Common myeloid progenitor, CD34-positive (primary cell): ENCODE measurements at regions not wholly inside any gene's neighbourhood (a gene's known extent, or its start where the extent isn't known, plus 50 kb on each side); places are given as distances from the start of the nearest gene placed in this dataset.

Source experiments
- CTCF ChIA-PET: fragments of 350-600 bp; sonication (Branson Sonifier 250); formaldehyde crosslinking; loops from one replicate; lab custom pipeline; 2021; ENCODE audit warnings: antibody characterized with exemption; lab: Charles Lee
- POLR2A ChIA-PET: fragments of 350-600 bp; sonication (Branson Sonifier 250); formaldehyde crosslinking; loops from one replicate; lab custom pipeline; 2021; ENCODE audit warnings: antibody characterized with exemption; lab: Charles Lee
- DNase-seq, 3 donors: peaks; one replicate each; pipeline versions ENCODE4 v3.0.0 to v3.0.0-alpha.2; 2013
- H3K27ac ChIP-seq, 2 experiments: 1 replicate in 1 of 2; 2 replicates in 1 of 2; pipeline ENCODE4 v1.7.0; 2013; ENCODE audit warnings: inconsistent platforms in 2 of 2, low read length in 2 of 2, mild to moderate bottlenecking in 2 of 2, low read depth in 1 of 2, moderate library complexity in 1 of 2; ENCODE audit not compliant: severe bottlenecking in 2 of 2, insufficient read depth in 1 of 2, poor library complexity in 1 of 2
- H3K27me3 ChIP-seq, 5 experiments: replicated peaks in 2 of 5; 1 replicate in 3 of 5; 2 replicates in 2 of 5; pipeline versions ENCODE4 v1.6.1 to v1.7.0; 2013; ENCODE audit warnings: low read length in 4 of 5, mild to moderate bottlenecking in 2 of 5, moderate library complexity in 2 of 5, inconsistent platforms in 1 of 5; ENCODE audit not compliant: insufficient read depth in 5 of 5, control insufficient read depth in 4 of 5
- H3K36me3 ChIP-seq, 4 experiments: 1 replicate in 2 of 4; 2 replicates in 2 of 4; pipeline versions ENCODE4 v1.6.1 to v1.7.0; 2013; ENCODE audit warnings: low read length in 3 of 4, control low read depth in 1 of 4, mild to moderate bottlenecking in 1 of 4; ENCODE audit not compliant: control insufficient read depth in 4 of 4, insufficient read depth in 4 of 4
- H3K4me1 ChIP-seq, 4 experiments: 1 replicate in 3 of 4; 2 replicates in 1 of 4; pipeline versions ENCODE4 v1.6.1 to v1.7.1; 2013; ENCODE audit warnings: low read length in 3 of 4, mild to moderate bottlenecking in 3 of 4, control low read depth in 1 of 4, inconsistent platforms in 1 of 4, moderate library complexity in 1 of 4; ENCODE audit not compliant: control insufficient read depth in 4 of 4, insufficient read depth in 4 of 4; ENCODE audit errors: control extremely low read depth in 1 of 4
- H3K4me3 ChIP-seq, 7 experiments: 1 replicate in 4 of 7; 2 replicates in 3 of 7; pipeline versions ENCODE4 v1.5.1 to v1.7.0; 2013; ENCODE audit warnings: mild to moderate bottlenecking in 7 of 7, low read length in 6 of 7, moderate library complexity in 6 of 7, inconsistent platforms in 2 of 7, low read depth in 2 of 7, control low read depth in 1 of 7; ENCODE audit not compliant: insufficient read depth in 4 of 7, control insufficient read depth in 1 of 7; ENCODE audit errors: extremely low read depth in 1 of 7
- H3K9me3 ChIP-seq, 5 experiments: 1 replicate in 4 of 5; 2 replicates in 1 of 5; pipeline versions ENCODE4 v1.6.1 to v1.7.1; 2013; ENCODE audit warnings: low read length in 4 of 5, mild to moderate bottlenecking in 2 of 5, inconsistent platforms in 1 of 5, low read depth in 1 of 5, moderate library complexity in 1 of 5; ENCODE audit not compliant: control insufficient read depth in 4 of 5, insufficient read depth in 2 of 5; ENCODE audit errors: control extremely low read depth in 1 of 5
- WGBS: methylation state at CpG from one replicate; pipeline ENCODE4 v1.1.5; 2013; ENCODE audit not compliant: insufficient coverage; 5-methylcytosine and 5-hydroxymethylcytosine counted together

- ChIA-PET CTCF (no interaction called here), POLR2A (no interaction called here)
- WGBS = no CpG with 5 or more reads among the region's 1 CpG
- DNase-seq = no peak
- Histone ChIP-seq H3K36me3 (no peaks in the 10 kb centered on the region), H3K4me1 (no peaks in the 10 kb centered on the region), H3K4me3 (no peak overlapping the region), H3K27ac (no peak overlapping the region), H3K9me3 (no peaks in the 10 kb centered on the region), H3K27me3 (peaks cover 0 to 5% (median 2%) of the 10 kb centered on the region in 5 experiments)
Observed at GRCh38 chr9:87829756-87830155, 52.9 kb upstream of the SPATA31E1 start.

- Histone ChIP-seq H3K4me3 (no peak overlapping the region), H3K27ac (no peak overlapping the region), H3K36me3 (no peaks in the 10 kb centered on the region), H3K4me1 (no peaks in the 10 kb centered on the region), H3K27me3 (peaks cover 0 to 5% (median 2%) of the 10 kb centered on the region in 5 experiments), H3K9me3 (no peaks in the 10 kb centered on the region)
- ChIA-PET POLR2A (no interaction called here), CTCF (no interaction called here)
- WGBS = 60% methylated on average over 2 of the region's 3 CpGs
- no peak for DNase-seq
Observed at GRCh38 chr9:87830446-87830845, 52.2 kb upstream of the SPATA31E1 start.

- Histone ChIP-seq H3K36me3 (no peaks in the 10 kb centered on the region), H3K9me3 (no peaks in the 10 kb centered on the region), H3K4me1 (no peaks in the 10 kb centered on the region), H3K27ac (no peak overlapping the region), H3K27me3 (peaks cover 0 to 5% (median 3%) of the 10 kb centered on the region in 5 experiments), H3K4me3 (no peak overlapping the region)
- no peak for DNase-seq
- CTCF ChIA-PET = no interaction called here
- no CpG with 5 or more reads among the region's 1 CpG for WGBS
- POLR2A ChIA-PET = no interaction called here
Observed at GRCh38 chr9:87831159-87831558, 51.5 kb upstream of the SPATA31E1 start.
